Testis (tissue), 2 donors: ENCODE measurements at regions not wholly inside any gene's neighbourhood (a gene's known extent, or its start where the extent isn't known, plus 50 kb on each side); places are given as distances from the start of the nearest gene placed in this dataset.

Experiments
- POLR2A ChIP-seq: fragments of 450-650 bp; IDR thresholded peaks from one replicate; pipeline ENCODE4 v1.6.1; 2017; ENCODE audit warnings: antibody characterized with exemption, mild to moderate bottlenecking, moderate library complexity
- TF ChIP-seq, protein P1 (sequence below), 3 experiments: fragments of 450-650 bp in 2 of 3; fragments of 200-600 bp in 1 of 3; sonication (generic) in 1 of 3; IDR thresholded peaks; one replicate each; pipeline ENCODE4 v1.5.1; 2016 to 2019; ENCODE audit warnings: antibody characterized with exemption in 3 of 3, mild to moderate bottlenecking in 2 of 3, moderate library complexity in 1 of 3

DNA sequence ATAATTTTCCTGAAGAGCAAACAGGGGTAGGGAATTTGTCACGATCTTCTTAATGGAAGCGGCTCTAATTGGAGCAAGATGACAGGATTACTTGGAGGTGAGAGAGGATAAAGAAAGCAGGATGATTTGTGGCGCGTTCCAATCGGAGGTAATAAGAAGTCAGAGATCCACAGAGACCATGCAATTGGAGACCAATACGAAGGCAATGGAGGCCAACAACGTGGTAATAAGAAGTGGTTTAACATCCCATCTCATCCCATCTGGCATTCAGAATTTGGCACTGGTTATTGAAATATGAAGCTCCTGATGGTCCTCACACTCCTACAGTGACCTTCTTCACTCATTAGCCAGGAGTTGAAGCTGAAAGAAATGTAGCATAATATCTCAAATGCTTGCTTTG lies 130.6 kb downstream of the DLEU7 start:
- TF ChIP-seq, protein P1, sequence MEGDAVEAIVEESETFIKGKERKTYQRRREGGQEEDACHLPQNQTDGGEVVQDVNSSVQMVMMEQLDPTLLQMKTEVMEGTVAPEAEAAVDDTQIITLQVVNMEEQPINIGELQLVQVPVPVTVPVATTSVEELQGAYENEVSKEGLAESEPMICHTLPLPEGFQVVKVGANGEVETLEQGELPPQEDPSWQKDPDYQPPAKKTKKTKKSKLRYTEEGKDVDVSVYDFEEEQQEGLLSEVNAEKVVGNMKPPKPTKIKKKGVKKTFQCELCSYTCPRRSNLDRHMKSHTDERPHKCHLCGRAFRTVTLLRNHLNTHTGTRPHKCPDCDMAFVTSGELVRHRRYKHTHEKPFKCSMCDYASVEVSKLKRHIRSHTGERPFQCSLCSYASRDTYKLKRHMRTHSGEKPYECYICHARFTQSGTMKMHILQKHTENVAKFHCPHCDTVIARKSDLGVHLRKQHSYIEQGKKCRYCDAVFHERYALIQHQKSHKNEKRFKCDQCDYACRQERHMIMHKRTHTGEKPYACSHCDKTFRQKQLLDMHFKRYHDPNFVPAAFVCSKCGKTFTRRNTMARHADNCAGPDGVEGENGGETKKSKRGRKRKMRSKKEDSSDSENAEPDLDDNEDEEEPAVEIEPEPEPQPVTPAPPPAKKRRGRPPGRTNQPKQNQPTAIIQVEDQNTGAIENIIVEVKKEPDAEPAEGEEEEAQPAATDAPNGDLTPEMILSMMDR (IDR thresholded peaks at IDR 0.05), result no peak
- no peak for TF ChIP-seq POLR2A
